Upper lobe of left lung (tissue), 4 donors: ENCODE measurements at regions not wholly inside any gene's neighbourhood (a gene's known extent, or its start where the extent isn't known, plus 50 kb on each side); places are given as distances from the start of the nearest gene placed in this dataset.

Experiments used
- CTCF ChIP-seq, 6 experiments: fragments of 450-650 bp in 4 of 6; fragments of 200-600 bp in 2 of 6; sonication (generic) in 2 of 6; IDR thresholded peaks; one replicate each; pipeline ENCODE4 v1.5.1; 2016 to 2019; ENCODE audit warnings: antibody characterized with exemption in 6 of 6
- POLR2A ChIP-seq, 4 donors: fragments of 450-650 bp; IDR thresholded peaks; one replicate each; pipeline ENCODE4 v1.5.1; 2016 to 2017; ENCODE audit warnings: antibody characterized with exemption in 4 of 4, mild to moderate bottlenecking in 2 of 4
- POLR2AphosphoS5 ChIP-seq, 2 donors: sonication (generic); formaldehyde crosslinking; IDR thresholded peaks; one replicate each; pipeline ENCODE4 v1.5.1; 2017; ENCODE audit warnings: antibody characterized with exemption in 2 of 2

- TF ChIP-seq POLR2AphosphoS5 (IDR thresholded peaks at IDR 0.05) (no peak), CTCF (IDR thresholded peaks at IDR 0.05) (no peak), POLR2A (IDR thresholded peaks at IDR 0.05) (no peak)
Measured at GRCh38 chr2:37573451-37574388, 97.7 kb downstream of the CDC42EP3 start.
